DOHH2 (cell line): ENCODE measurements at regions not wholly inside any gene's neighbourhood (a gene's known extent, or its start where the extent isn't known, plus 50 kb on each side); places are given as distances from the start of the nearest gene placed in this dataset.

ENCODE experiments used
- H3F3A ChIP-seq: fragments of 200-600 bp; sonication (generic), shearing (Covaris generic); 2 replicates; pipeline ENCODE4 v1.6.0; 2016; ENCODE audit warnings: antibody characterized with exemption, mild to moderate bottlenecking; ENCODE audit not compliant: control insufficient read depth, insufficient read depth
- H3K27ac ChIP-seq: fragments of 200-600 bp; sonication (generic); 2 replicates; pipeline ENCODE4 v1.5.1; 2014; ENCODE audit warnings: low read depth, mild to moderate bottlenecking, low read length, moderate library complexity
- H3K27me3 ChIP-seq: fragments of 200-600 bp; sonication (generic); 2 replicates; pipeline ENCODE4 v1.6.1; 2014; ENCODE audit warnings: mild to moderate bottlenecking, low read length, mixed read lengths; ENCODE audit not compliant: control insufficient read depth
- H3K36me3 ChIP-seq: fragments of 200-600 bp; sonication (generic); 2 replicates; pipeline ENCODE4 v1.6.1; 2014; ENCODE audit warnings: mild to moderate bottlenecking, low read length, moderate library complexity, mixed read lengths; ENCODE audit not compliant: control insufficient read depth
- H3K4me1 ChIP-seq: fragments of 200-600 bp; sonication (generic); 2 replicates; pipeline ENCODE4 v1.6.1; 2014; ENCODE audit warnings: mild to moderate bottlenecking, low read length, mixed read lengths; ENCODE audit not compliant: control insufficient read depth
- H3K4me2 ChIP-seq: fragments of 200-600 bp; sonication (generic); 2 replicates; pipeline ENCODE4 v1.6.0; 2014; ENCODE audit warnings: mild to moderate bottlenecking, low read length, moderate library complexity
- H3K4me3 ChIP-seq: fragments of 200-600 bp; sonication (generic); 2 replicates; pipeline ENCODE4 v1.5.1; 2014; ENCODE audit warnings: mild to moderate bottlenecking, low read length, mixed read lengths
- H3K79me2 ChIP-seq: fragments of 200-600 bp; sonication (generic); 2 replicates; pipeline ENCODE4 v1.6.1; 2014; ENCODE audit warnings: mild to moderate bottlenecking, low read length, mixed read lengths; ENCODE audit not compliant: control insufficient read depth
- H3K9me2 ChIP-seq: fragments of 200-600 bp; sonication (generic); replicated peaks from 2 replicates; pipeline ENCODE4 v1.6.1; 2014; ENCODE audit warnings: mild to moderate bottlenecking, low read length, mixed read lengths; ENCODE audit not compliant: control insufficient read depth
- H3K9me3 ChIP-seq: fragments of 200-600 bp; sonication (generic); 2 replicates; pipeline ENCODE4 v1.6.1; 2014; ENCODE audit warnings: antibody characterized with exemption, low read length, mixed read lengths; ENCODE audit not compliant: control insufficient read depth, insufficient read depth
- H4K20me1 ChIP-seq: fragments of 200-600 bp; sonication (generic); 2 replicates; pipeline ENCODE4 v1.6.0; 2014; ENCODE audit warnings: low read depth, mild to moderate bottlenecking, antibody characterized with exemption, low read length, moderate library complexity; ENCODE audit not compliant: control insufficient read depth, insufficient read depth
- CTCF ChIP-seq: fragments of 200-600 bp; sonication (generic); IDR thresholded peaks from one replicate; pipeline ENCODE4 v1.5.1; 2014; ENCODE audit warnings: antibody characterized with exemption, mild to moderate bottlenecking, low read depth, low read length; ENCODE audit not compliant: poor library complexity, severe bottlenecking
- EZH2phosphoT487 ChIP-seq: fragments of 200-600 bp; sonication (generic); IDR thresholded peaks from 2 replicates; pipeline ENCODE4 v1.6.1; 2017; ENCODE audit warnings: borderline replicate concordance, mild to moderate bottlenecking, antibody characterized with exemption, low read length, moderate library complexity, mixed read lengths

- Histone ChIP-seq H3K4me3 (no peak overlapping the region), H3K27me3 (no peaks in the 10 kb centered on the region), H4K20me1 (no peaks in the 10 kb centered on the region), H3K9me3 (no peaks in the 10 kb centered on the region), H3K4me1 (no peaks in the 10 kb centered on the region), H3F3A (no peaks in the 10 kb centered on the region), H3K4me2 (no peak overlapping the region), H3K79me2 (no peaks in the 10 kb centered on the region), H3K9me2 (no peaks in the 10 kb centered on the region), H3K27ac (no peak overlapping the region), H3K36me3 (no peaks in the 10 kb centered on the region)
- TF ChIP-seq CTCF: no peak
- TF ChIP-seq EZH2phosphoT487: no peak
These were observed 129.8 kb downstream of the FOXG1 start for GRCh38 chr14:28896337-28896736.

- Histone ChIP-seq H3K4me2 (no peak overlapping the region), H3K4me1 (no peaks in the 10 kb centered on the region), H3K9me3 (no peaks in the 10 kb centered on the region), H4K20me1 (no peaks in the 10 kb centered on the region), H3K4me3 (no peak overlapping the region), H3K79me2 (no peaks in the 10 kb centered on the region), H3F3A (no peaks in the 10 kb centered on the region), H3K9me2 (no peaks in the 10 kb centered on the region), H3K36me3 (no peaks in the 10 kb centered on the region), H3K27me3 (no peaks in the 10 kb centered on the region), H3K27ac (no peak overlapping the region)
- no peak for TF ChIP-seq EZH2phosphoT487
- TF ChIP-seq CTCF: no peak
These were observed 135.0 kb downstream of the FOXG1 start for GRCh38 chr14:28901631-28902030.

- Histone ChIP-seq H3K4me3 (no peak overlapping the region), H3K4me2 (no peak overlapping the region), H3K4me1 (no peaks in the 10 kb centered on the region), H3K9me3 (no peaks in the 10 kb centered on the region; the same call in 1 of the 2 replicates), H3F3A (no peaks in the 10 kb centered on the region), H3K27ac (no peak overlapping the region), H3K79me2 (no peaks in the 10 kb centered on the region), H3K36me3 (no peaks in the 10 kb centered on the region), H3K9me2 (no peaks in the 10 kb centered on the region), H3K27me3 (no peaks in the 10 kb centered on the region), H4K20me1 (no peaks in the 10 kb centered on the region)
- no peak for TF ChIP-seq EZH2phosphoT487
- TF ChIP-seq CTCF: no peak
These were observed 136.3 kb downstream of the FOXG1 start for GRCh38 chr14:28902930-28903329.

- Histone ChIP-seq H3K9me2 (no peaks in the 10 kb centered on the region), H3K36me3 (no peaks in the 10 kb centered on the region), H4K20me1 (no peaks in the 10 kb centered on the region), H3K4me2 (no peak overlapping the region), H3K27me3 (no peaks in the 10 kb centered on the region), H3K9me3 (no peaks in the 10 kb centered on the region; the same call in 1 of the 2 replicates), H3F3A (no peaks in the 10 kb centered on the region), H3K4me1 (no peaks in the 10 kb centered on the region), H3K27ac (no peak overlapping the region), H3K4me3 (no peak overlapping the region), H3K79me2 (no peaks in the 10 kb centered on the region)
- TF ChIP-seq CTCF: no peak
- no peak for TF ChIP-seq EZH2phosphoT487
These were observed 144.9 kb downstream of the FOXG1 start for GRCh38 chr14:28911521-28911920.
